ENCODE measurements at regions not wholly inside any gene's neighbourhood (a gene's known extent, or its start where the extent isn't known, plus 50 kb on each side); places are given as distances from the start of the nearest gene placed in this dataset.

- no peaks in the 10 kb centered on the region for H3K27me3 Mint-ChIP-seq (ENCODE audit: unreplicated experiment)
- no peak for DNase-seq
These were observed 90.5 kb upstream of the TNC start for GRCh38 chr9:115208501-115208900.

GRCh38 chr9:115209601-115210306, 91.8 kb upstream of the TNC start:
- Mint-ChIP-seq H3K36me3 (ENCODE audit: unreplicated experiment) (no peaks in the 10 kb centered on the region), H3K27ac (ENCODE audit: unreplicated experiment) (no peak overlapping the region), H3K4me1 (ENCODE audit: low read depth, unreplicated experiment) (peaks cover 5% of the 10 kb centered on the region), H3K4me3 (ENCODE audit: unreplicated experiment) (no peak overlapping the region), H3K27me3 (ENCODE audit: unreplicated experiment) (no peaks in the 10 kb centered on the region), H3K9me3 (ENCODE audit: unreplicated experiment) (no peaks in the 10 kb centered on the region)
- no peak for TF ChIP-seq CTCF (IDR thresholded peaks at IDR 0.05; ENCODE audit: partially characterized antibody, unreplicated experiment)
- no peak for DNase-seq

More at GRCh38 chr9:115208501-115208900, 90.5 kb upstream of the TNC start:
- Mint-ChIP-seq H3K4me3 (ENCODE audit: unreplicated experiment) (no peak overlapping the region), H3K4me1 (ENCODE audit: low read depth, unreplicated experiment) (peaks cover 2% of the 10 kb centered on the region), H3K27ac (ENCODE audit: unreplicated experiment) (no peak overlapping the region), H3K36me3 (ENCODE audit: unreplicated experiment) (no peaks in the 10 kb centered on the region), H3K9me3 (ENCODE audit: unreplicated experiment) (no peaks in the 10 kb centered on the region)
- TF ChIP-seq CTCF (IDR thresholded peaks at IDR 0.05; ENCODE audit: partially characterized antibody, unreplicated experiment): no peak

DNA sequence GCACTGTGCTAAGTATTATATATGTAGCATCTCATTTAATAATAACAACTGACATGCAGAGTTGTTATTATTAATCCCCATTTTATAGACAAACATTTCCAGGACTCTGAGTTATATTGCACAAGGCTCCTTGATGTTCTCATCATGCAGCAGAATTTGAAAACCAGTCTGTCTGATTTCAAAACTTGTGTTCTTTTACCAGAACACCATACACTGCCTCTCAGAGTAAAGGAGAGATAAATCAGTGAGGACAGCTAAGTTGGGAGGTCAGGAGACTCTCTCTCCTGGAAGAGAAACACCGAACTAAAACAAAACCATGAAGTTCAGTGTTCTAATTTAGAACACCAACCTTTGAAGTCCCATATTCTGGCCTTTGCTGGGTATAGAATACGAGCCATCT, 92.7 kb upstream of the TNC start:
- DNase-seq: no peak
- Mint-ChIP-seq H3K9me3 (ENCODE audit: unreplicated experiment) (no peaks in the 10 kb centered on the region), H3K36me3 (ENCODE audit: unreplicated experiment) (no peaks in the 10 kb centered on the region), H3K4me3 (ENCODE audit: unreplicated experiment) (no peak overlapping the region), H3K27me3 (ENCODE audit: unreplicated experiment) (no peaks in the 10 kb centered on the region), H3K27ac (ENCODE audit: unreplicated experiment) (no peak overlapping the region), H3K4me1 (ENCODE audit: low read depth, unreplicated experiment) (peaks cover 8% of the 10 kb centered on the region)
- TF ChIP-seq CTCF (IDR thresholded peaks at IDR 0.05; ENCODE audit: partially characterized antibody, unreplicated experiment): no peak

- H3K4me3 Mint-ChIP-seq (ENCODE audit: unreplicated experiment): no peak overlapping the region
- H3K4me1 Mint-ChIP-seq (ENCODE audit: low read depth, unreplicated experiment): peaks cover 8% of the 10 kb centered on the region
- H3K36me3 Mint-ChIP-seq (ENCODE audit: unreplicated experiment): no peaks in the 10 kb centered on the region
- no peak overlapping the region for H3K27ac Mint-ChIP-seq (ENCODE audit: unreplicated experiment)
- H3K9me3 Mint-ChIP-seq (ENCODE audit: unreplicated experiment): no peaks in the 10 kb centered on the region
- no peaks in the 10 kb centered on the region for H3K27me3 Mint-ChIP-seq (ENCODE audit: unreplicated experiment)
- TF ChIP-seq CTCF (IDR thresholded peaks at IDR 0.05; ENCODE audit: partially characterized antibody, unreplicated experiment): no peak
- DNase-seq: no peak
These were observed 93.6 kb upstream of the TNC start for GRCh38 chr9:115211413-115212124.

DNA sequence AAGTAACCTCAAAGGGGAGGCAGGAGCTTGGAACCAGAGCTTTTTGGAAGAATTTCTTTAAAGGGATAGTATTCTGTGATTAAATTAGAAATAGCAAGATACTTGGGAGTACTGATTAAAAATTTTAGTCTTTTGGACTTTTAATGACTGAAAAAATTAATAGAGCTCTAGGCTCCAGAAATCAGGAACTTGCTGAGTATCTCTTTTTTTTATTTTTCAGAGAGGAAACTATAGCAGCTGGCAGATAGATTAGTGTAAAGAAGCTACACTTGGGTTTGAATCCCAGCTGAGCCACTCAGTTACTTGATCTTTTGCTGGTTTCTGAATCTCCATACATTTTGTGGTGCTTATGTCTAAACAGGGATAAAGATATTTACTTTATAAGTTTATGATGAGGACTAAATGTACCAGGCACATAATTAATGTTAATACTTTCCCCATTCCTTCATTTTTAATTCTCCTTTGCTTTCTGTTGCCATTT, 94.2 kb upstream of the TNC start:
- no peak for DNase-seq
- H3K4me3 Mint-ChIP-seq (ENCODE audit: unreplicated experiment): peak overlapping the region; percentile 35
- H3K27ac Mint-ChIP-seq (ENCODE audit: unreplicated experiment): no peak overlapping the region
- peaks cover 1% of the 10 kb centered on the region for H3K9me3 Mint-ChIP-seq (ENCODE audit: unreplicated experiment)
- peaks cover 8% of the 10 kb centered on the region for H3K4me1 Mint-ChIP-seq (ENCODE audit: low read depth, unreplicated experiment)
- no peak for TF ChIP-seq CTCF (IDR thresholded peaks at IDR 0.05; ENCODE audit: partially characterized antibody, unreplicated experiment)
- no peaks in the 10 kb centered on the region for H3K36me3 Mint-ChIP-seq (ENCODE audit: unreplicated experiment)
- H3K27me3 Mint-ChIP-seq (ENCODE audit: unreplicated experiment): no peaks in the 10 kb centered on the region

Measured in glutamatergic neuron (in vitro differentiated cells).